OCI-LY7 (cell line): ENCODE measurements at regions not wholly inside any gene's neighbourhood (a gene's known extent, or its start where the extent isn't known, plus 50 kb on each side); places are given as distances from the start of the nearest gene placed in this dataset.

Experiments
- CTCF ChIP-seq: fragments of 200-600 bp; sonication (generic); conservative IDR thresholded peaks from 2 replicates; pipeline ENCODE4 v1.5.1; 2014; ENCODE audit warnings: mild to moderate bottlenecking, antibody characterized with exemption, low read length, moderate library complexity, mixed read lengths
- EZH2phosphoT487 ChIP-seq: fragments of 200-600 bp; sonication (generic); IDR thresholded peaks from 2 replicates; pipeline ENCODE4 v1.6.1; 2018; ENCODE audit warnings: low read depth, borderline replicate concordance, mild to moderate bottlenecking, mixed run types, antibody characterized with exemption, low read length, moderate library complexity, mixed read lengths

- TF ChIP-seq CTCF (no peak), EZH2phosphoT487 (no peak)
These were observed 537.9 kb downstream of the ANKRD7 start for GRCh38 chr7:118762451-118762850.
